GM12892 (cell line): ENCODE measurements at regions not wholly inside any gene's neighbourhood (a gene's known extent, or its start where the extent isn't known, plus 50 kb on each side); places are given as distances from the start of the nearest gene placed in this dataset.
"Not testable (repeated sequence)": the region's sequence is repeated elsewhere in the genome, so short reads cannot be mapped to it uniquely, and the experiment has no call there.

ENCODE experiments used
- POLR2A ChIP-seq: IDR thresholded peaks from 2 replicates; pipeline ENCODE4 v1.6.1; 2011; ENCODE audit warnings: low read depth, low read length, control low read depth
- POLR2AphosphoS5 ChIP-seq: IDR thresholded peaks from 2 replicates; pipeline ENCODE4 v1.6.1; 2011; ENCODE audit warnings: low read depth, low read length, control low read depth

- TF ChIP-seq POLR2A, POLR2AphosphoS5: not testable (repeated sequence)
Measured at GRCh38 chr13:52309833-52310232, 96.1 kb downstream of the THSD1 start.
